GM12878 (cell line): ENCODE measurements at regions not wholly inside any gene's neighbourhood (a gene's known extent, or its start where the extent isn't known, plus 50 kb on each side); places are given as distances from the start of the nearest gene placed in this dataset.

Source experiments
- CTCF ChIP-seq, 3 experiments: IDR thresholded peaks in 2 of 3; conservative IDR thresholded peaks in 1 of 3; 2 replicates each; pipeline ENCODE4 v1.5.1; 2011; ENCODE audit warnings: low read depth in 3 of 3, low read length in 3 of 3, mild to moderate bottlenecking in 3 of 3, control low read depth in 2 of 3, moderate library complexity in 2 of 3, inconsistent platforms in 1 of 3, mixed read lengths in 1 of 3; ENCODE audit not compliant: control insufficient read depth in 2 of 3, insufficient read depth in 1 of 3; ENCODE audit errors: extremely low read depth in 1 of 3
- ESRRA ChIP-seq: IDR thresholded peaks from 2 replicates; pipeline ENCODE4 v1.6.1; 2012; ENCODE audit warnings: mild to moderate bottlenecking, low read length, improper control_type of control experiment
- FOXK2 ChIP-seq: fragments of 450-650 bp; IDR thresholded peaks from 2 replicates; pipeline ENCODE4 v1.6.1; 2017; ENCODE audit warnings: mild to moderate bottlenecking, moderate library complexity
- MTA2 ChIP-seq: fragments of 450-650 bp; IDR thresholded peaks from 2 replicates; pipeline ENCODE4 v1.6.1; 2016; ENCODE audit warnings: low read depth, mild to moderate bottlenecking, moderate library complexity
- POLR2A ChIP-seq: IDR thresholded peaks from 2 replicates; pipeline ENCODE4 v1.6.1; 2011; ENCODE audit warnings: low read depth, mild to moderate bottlenecking, low read length
- POLR2AphosphoS5 ChIP-seq: IDR thresholded peaks from 2 replicates; pipeline ENCODE4 v1.6.1; 2011; ENCODE audit warnings: mild to moderate bottlenecking, low read length, inconsistent platforms
- USF2 ChIP-seq: IDR thresholded peaks from 2 replicates; pipeline ENCODE4 v1.6.1; 2011; ENCODE audit warnings: low read depth, low read length, improper control_type of control experiment, borderline replicate concordance
- ZNF274 ChIP-seq: IDR thresholded peaks from one replicate; pipeline ENCODE4 v1.8.0; 2011; ENCODE audit not compliant: insufficient read length, insufficient read depth
- TF ChIP-seq, protein P1 (sequence below): IDR thresholded peaks from 2 replicates; pipeline ENCODE4 v1.6.1; 2012; ENCODE audit warnings: low read length, inconsistent platforms
- TF ChIP-seq, protein P2 (sequence below): IDR thresholded peaks from 2 replicates; pipeline ENCODE4 v1.6.1; 2012; ENCODE audit warnings: mild to moderate bottlenecking, low read depth, low read length

- TF ChIP-seq ESRRA = no peak
- no peak for TF ChIP-seq POLR2AphosphoS5
- no peak for TF ChIP-seq ZNF274
- TF ChIP-seq, protein P1, sequence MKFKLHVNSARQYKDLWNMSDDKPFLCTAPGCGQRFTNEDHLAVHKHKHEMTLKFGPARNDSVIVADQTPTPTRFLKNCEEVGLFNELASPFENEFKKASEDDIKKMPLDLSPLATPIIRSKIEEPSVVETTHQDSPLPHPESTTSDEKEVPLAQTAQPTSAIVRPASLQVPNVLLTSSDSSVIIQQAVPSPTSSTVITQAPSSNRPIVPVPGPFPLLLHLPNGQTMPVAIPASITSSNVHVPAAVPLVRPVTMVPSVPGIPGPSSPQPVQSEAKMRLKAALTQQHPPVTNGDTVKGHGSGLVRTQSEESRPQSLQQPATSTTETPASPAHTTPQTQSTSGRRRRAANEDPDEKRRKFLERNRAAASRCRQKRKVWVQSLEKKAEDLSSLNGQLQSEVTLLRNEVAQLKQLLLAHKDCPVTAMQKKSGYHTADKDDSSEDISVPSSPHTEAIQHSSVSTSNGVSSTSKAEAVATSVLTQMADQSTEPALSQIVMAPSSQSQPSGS = no peak
- no peak for TF ChIP-seq CTCF (IDR thresholded peaks at IDR 0.05 in 2 of 3, conservative IDR thresholded peaks at IDR 0.05 in 1 of 3; ENCODE audit: control insufficient read depth in 2 of 3, extremely low read depth in 1 of 3, insufficient read depth in 1 of 3, low read depth in 3 of 3, low read length in 3 of 3)
- TF ChIP-seq MTA2 = no peak
- no peak for TF ChIP-seq FOXK2
- TF ChIP-seq, protein P2, sequence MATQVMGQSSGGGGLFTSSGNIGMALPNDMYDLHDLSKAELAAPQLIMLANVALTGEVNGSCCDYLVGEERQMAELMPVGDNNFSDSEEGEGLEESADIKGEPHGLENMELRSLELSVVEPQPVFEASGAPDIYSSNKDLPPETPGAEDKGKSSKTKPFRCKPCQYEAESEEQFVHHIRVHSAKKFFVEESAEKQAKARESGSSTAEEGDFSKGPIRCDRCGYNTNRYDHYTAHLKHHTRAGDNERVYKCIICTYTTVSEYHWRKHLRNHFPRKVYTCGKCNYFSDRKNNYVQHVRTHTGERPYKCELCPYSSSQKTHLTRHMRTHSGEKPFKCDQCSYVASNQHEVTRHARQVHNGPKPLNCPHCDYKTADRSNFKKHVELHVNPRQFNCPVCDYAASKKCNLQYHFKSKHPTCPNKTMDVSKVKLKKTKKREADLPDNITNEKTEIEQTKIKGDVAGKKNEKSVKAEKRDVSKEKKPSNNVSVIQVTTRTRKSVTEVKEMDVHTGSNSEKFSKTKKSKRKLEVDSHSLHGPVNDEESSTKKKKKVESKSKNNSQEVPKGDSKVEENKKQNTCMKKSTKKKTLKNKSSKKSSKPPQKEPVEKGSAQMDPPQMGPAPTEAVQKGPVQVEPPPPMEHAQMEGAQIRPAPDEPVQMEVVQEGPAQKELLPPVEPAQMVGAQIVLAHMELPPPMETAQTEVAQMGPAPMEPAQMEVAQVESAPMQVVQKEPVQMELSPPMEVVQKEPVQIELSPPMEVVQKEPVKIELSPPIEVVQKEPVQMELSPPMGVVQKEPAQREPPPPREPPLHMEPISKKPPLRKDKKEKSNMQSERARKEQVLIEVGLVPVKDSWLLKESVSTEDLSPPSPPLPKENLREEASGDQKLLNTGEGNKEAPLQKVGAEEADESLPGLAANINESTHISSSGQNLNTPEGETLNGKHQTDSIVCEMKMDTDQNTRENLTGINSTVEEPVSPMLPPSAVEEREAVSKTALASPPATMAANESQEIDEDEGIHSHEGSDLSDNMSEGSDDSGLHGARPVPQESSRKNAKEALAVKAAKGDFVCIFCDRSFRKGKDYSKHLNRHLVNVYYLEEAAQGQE = no peak
- TF ChIP-seq POLR2A = no peak
- no peak for TF ChIP-seq USF2
Measured at GRCh38 chr17:71325886-71326285, 794.9 kb upstream of the SOX9 start.
